ENCODE measurements at regions not wholly inside any gene's neighbourhood (a gene's known extent, or its start where the extent isn't known, plus 50 kb on each side); places are given as distances from the start of the nearest gene placed in this dataset.

GRCh38 chr12:41866878-41867430 is 277.7 kb downstream of the GXYLT1 start:
- no peaks in the 10 kb centered on the region for H4K20me1 ChIP-seq (ENCODE audit: insufficient read depth, low read length)
- no peak overlapping the region for H4K91ac ChIP-seq (ENCODE audit: insufficient read depth, low read depth, low read length)
- no TSS peak for BruUV-seq (replicated peaks)
- in situ Hi-C loops (cut with MboI; ENCODE audit: low sequenced_read_pairs) (no loop called here), dilution Hi-C loops (cut with HindIII; ENCODE audit: low sequenced_read_pairs, unreplicated experiment) (no loop called here), intact Hi-C loops (cut with micrococcal nuclease) (no loop called here)
- H3K4me3 ChIP-seq (ENCODE audit: insufficient read depth, low read depth, low read length): no peak overlapping the region
- H3K79me1 ChIP-seq (ENCODE audit: low read depth in 1 of 2, low read length in 2 of 2): no peaks in the 10 kb centered on the region
- H2AFZ ChIP-seq (replicated peaks; ENCODE audit: low read length, poor library complexity): no peak overlapping the region
- H3K18ac ChIP-seq (ENCODE audit: low read depth, low read length): no peak overlapping the region
- no peak overlapping the region for H3K23ac ChIP-seq (ENCODE audit: low read depth, low read length)
- TF ChIP-seq NFE2L2 (IDR thresholded peaks at IDR 0.05; ENCODE audit: low read depth, low read length): no peak
- no peak overlapping the region for H4K5ac ChIP-seq (ENCODE audit: low read depth, low read length)
- no peak overlapping the region for H3K14ac ChIP-seq (replicated peaks; ENCODE audit: low read depth, low read length)
- no peak overlapping the region for H2AK5ac ChIP-seq (ENCODE audit: low read depth, low read length)
- H2BK120ac ChIP-seq (ENCODE audit: low read depth, low read length): no peak overlapping the region
- H4K8ac ChIP-seq (ENCODE audit: low read depth in 2 of 2, low read length in 2 of 2): no peak overlapping the region
- H3K27ac ChIP-seq (ENCODE audit: insufficient read depth, low read length): no peak overlapping the region
- no peaks in the 10 kb centered on the region for H3K36me3 ChIP-seq (ENCODE audit: control insufficient read depth, insufficient read depth, low read length)
- no CpG with 5 or more reads among the region's 4 CpGs for WGBS, 2 experiments (ENCODE audit: extremely low coverage in 2 of 2, insufficient read length in 1 of 2)
- no peak overlapping the region for H2BK20ac ChIP-seq (ENCODE audit: low read depth, low read length)
- CTCF ChIA-PET: interaction anchor here (0.6 kb wide), 1 partner anchor 367 kb away, joined by 3 read pairs; no protein-coding TSS in a partner anchor
- H3K4ac ChIP-seq (ENCODE audit: low read depth, low read length): no peak overlapping the region
- no peak overlapping the region for H2BK15ac ChIP-seq (ENCODE audit: low read depth, low read length)
- no peak for DNase-seq
- H3K9me1 ChIP-seq (ENCODE audit: insufficient read depth, low read length): no peaks in the 10 kb centered on the region
- H3K9ac ChIP-seq (ENCODE audit: low read depth, low read length): no peak overlapping the region
- H2AK9ac ChIP-seq (replicated peaks; ENCODE audit: low read depth, low read length, poor library complexity): no peak overlapping the region
- H3K27me3 ChIP-seq (ENCODE audit: control insufficient read depth, insufficient read depth, low read length): no peaks in the 10 kb centered on the region
- no peaks in the 10 kb centered on the region for H3K4me1 ChIP-seq (ENCODE audit: control insufficient read depth, insufficient read depth, low read length)
- H3K9me3 ChIP-seq (ENCODE audit: control insufficient read depth, insufficient read depth, low read length): no peaks in the 10 kb centered on the region; the same call in 1 of the 2 replicates
- H3K4me2 ChIP-seq (ENCODE audit: low read depth, low read length): no peak overlapping the region
- POLR2A ChIA-PET (ENCODE audit: unreplicated experiment): no interaction called here
- no peak for ATAC-seq (ENCODE audit: low read depth)
- H2BK5ac ChIP-seq (ENCODE audit: low read depth, low read length, poor library complexity, severe bottlenecking): no peak overlapping the region
- H3K56ac ChIP-seq (ENCODE audit: extremely low read depth, insufficient read depth, low read length): no peak overlapping the region

All from IMR-90 (cell line).